ENCODE measurements at regions not wholly inside any gene's neighbourhood (a gene's known extent, or its start where the extent isn't known, plus 50 kb on each side); places are given as distances from the start of the nearest gene placed in this dataset.

DNA sequence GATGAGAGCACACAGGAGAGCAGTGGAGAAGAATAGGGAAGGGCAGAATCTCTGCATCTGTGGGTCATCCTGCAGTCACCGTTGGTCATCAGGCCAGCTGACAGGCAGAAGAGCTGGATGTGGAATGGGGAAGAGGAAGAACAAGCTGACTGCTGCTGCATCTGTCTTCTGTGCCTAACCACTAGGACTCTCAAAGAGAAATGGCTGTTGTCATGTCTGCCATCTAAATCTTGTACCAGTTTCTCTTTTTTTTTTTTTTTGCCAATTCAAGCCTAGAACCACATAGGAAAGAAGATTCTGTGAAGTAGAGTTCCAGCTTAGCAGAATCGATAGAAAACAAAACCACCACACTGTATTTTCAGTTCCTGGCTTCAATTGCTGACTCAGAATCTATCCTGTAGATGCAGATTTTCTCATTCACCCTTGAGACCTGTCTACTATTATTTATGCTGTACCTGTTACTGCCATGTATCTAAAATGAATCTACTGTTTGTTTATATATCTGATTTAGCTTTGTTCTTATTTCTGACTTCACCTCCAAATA is 421.9 kb upstream of the PRICKLE1 start:
- Histone ChIP-seq H3K27me3 (ENCODE audit: control insufficient read depth, insufficient read depth, low read length, poor library complexity, severe bottlenecking) (no peaks in the 10 kb centered on the region), H3K4me3 (ENCODE audit: insufficient read depth, low read depth, low read length) (no peak overlapping the region), H3K36me3 (ENCODE audit: control insufficient read depth, insufficient read depth, low read length) (no peaks in the 10 kb centered on the region), H3K27ac (ENCODE audit: insufficient read depth, low read depth, low read length, poor library complexity, severe bottlenecking) (no peak overlapping the region), H3K4me1 (ENCODE audit: control insufficient read depth, insufficient read depth, low read length) (no peaks in the 10 kb centered on the region), H3K9me3 (ENCODE audit: control insufficient read depth, low read length) (no peaks in the 10 kb centered on the region)
- WGBS, 2 experiments, result 49 to 70% methylated on average over 2 of the region's 2 CpGs

DNA sequence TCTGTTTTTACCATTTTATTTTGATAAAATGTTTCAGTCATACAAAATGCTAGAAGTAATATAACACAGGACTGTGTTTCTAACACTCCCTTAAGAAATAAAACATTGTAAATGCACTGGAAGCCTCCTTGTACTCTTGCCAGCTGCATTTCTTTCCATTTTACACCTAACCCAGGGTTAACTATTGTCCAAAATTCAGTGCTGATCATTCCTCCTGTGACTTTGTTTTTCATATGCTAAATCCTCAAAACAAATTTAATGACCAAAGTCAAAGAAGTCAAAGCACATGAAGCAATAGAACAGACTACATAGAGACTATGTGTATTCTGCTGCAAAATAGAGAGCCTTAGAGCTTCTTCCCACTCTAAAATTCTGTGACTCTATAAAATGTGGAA is 420.3 kb upstream of the PRICKLE1 start:
- Histone ChIP-seq H3K27me3 (ENCODE audit: control insufficient read depth, insufficient read depth, low read length, poor library complexity, severe bottlenecking) (no peaks in the 10 kb centered on the region), H3K4me3 (ENCODE audit: insufficient read depth, low read depth, low read length) (no peak overlapping the region), H3K27ac (ENCODE audit: insufficient read depth, low read depth, low read length, poor library complexity, severe bottlenecking) (no peak overlapping the region), H3K36me3 (ENCODE audit: control insufficient read depth, insufficient read depth, low read length) (no peaks in the 10 kb centered on the region), H3K4me1 (ENCODE audit: control insufficient read depth, insufficient read depth, low read length) (no peaks in the 10 kb centered on the region), H3K9me3 (ENCODE audit: control insufficient read depth, low read length) (no peaks in the 10 kb centered on the region)

DNA sequence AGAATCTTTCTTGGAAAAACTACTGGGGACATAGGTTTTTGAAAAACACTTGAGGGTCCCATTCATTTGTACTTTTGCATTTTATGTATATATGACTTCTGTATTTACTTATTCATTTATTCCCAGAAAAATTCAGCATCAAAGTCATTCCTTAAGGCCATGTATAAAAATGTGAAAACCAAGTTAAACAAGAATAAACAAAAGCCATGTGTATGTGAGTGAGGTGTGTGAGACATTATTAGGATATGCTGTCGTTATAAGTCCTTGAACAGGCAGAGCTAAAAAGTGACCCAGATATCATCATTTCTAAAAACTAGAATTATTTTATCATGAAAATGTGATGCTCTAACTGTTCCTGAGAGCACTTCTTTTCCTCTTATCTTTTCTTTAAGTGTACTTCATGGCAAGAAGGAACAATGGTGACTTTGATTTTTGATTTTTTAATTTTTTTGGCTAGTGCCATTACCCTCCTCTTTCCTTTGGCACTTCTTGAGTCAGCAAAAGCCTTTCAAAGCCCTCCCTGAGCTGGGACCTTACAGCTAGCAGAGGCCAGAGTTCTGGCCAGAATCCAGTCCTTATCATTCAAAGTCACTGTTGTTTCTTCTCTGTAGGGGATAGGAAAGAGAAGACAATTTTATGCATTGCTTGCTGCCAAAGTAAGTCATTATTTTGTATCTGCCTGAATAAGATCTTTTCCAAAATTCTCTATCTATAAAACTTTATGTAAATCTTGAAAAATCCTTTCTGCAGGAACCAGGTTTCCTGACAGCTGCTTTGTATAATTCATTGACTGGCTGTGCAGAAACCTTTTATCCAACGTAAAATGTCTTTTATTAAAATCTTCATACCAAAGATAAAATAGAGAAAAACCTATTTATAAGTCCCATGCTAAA is 419.7 kb upstream of the PRICKLE1 start:
- H3K27ac ChIP-seq (ENCODE audit: insufficient read depth, low read depth, low read length, poor library complexity, severe bottlenecking), result no peak overlapping the region
- H3K4me1 ChIP-seq (ENCODE audit: control insufficient read depth, insufficient read depth, low read length), result no peaks in the 10 kb centered on the region
- H3K27me3 ChIP-seq (ENCODE audit: control insufficient read depth, insufficient read depth, low read length, poor library complexity, severe bottlenecking), result no peaks in the 10 kb centered on the region
- WGBS, 2 experiments, result 73% methylated on average over 2 of the region's 2 CpGs; no CpG with 5 or more reads in 1 of the 2 experiments
- no peak overlapping the region for H3K4me3 ChIP-seq (ENCODE audit: insufficient read depth, low read depth, low read length)
- H3K9me3 ChIP-seq (ENCODE audit: control insufficient read depth, low read length), result no peaks in the 10 kb centered on the region
- H3K36me3 ChIP-seq (ENCODE audit: control insufficient read depth, insufficient read depth, low read length), result no peaks in the 10 kb centered on the region

DNA sequence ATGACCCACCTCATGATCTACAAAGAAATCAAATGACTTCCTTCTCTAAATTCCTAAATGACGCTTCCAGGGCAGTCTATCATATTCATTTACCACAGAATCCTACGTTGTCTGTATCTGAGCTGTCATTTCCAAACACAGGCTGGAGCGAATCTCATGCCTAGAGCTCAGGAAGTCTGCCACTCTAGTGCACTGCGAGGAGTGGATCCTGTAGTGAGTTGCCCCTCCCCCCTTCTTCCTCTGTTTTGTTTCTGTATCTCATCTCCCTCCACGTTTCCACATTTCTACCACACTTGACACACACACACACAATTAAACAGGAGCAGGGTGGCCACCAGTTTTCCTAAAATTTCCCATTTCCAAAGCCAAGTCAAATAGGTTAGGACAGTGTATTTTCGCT is 415.4 kb upstream of the PRICKLE1 start:
- Histone ChIP-seq H3K4me3 (ENCODE audit: insufficient read depth, low read depth, low read length) (no peak overlapping the region), H3K4me1 (ENCODE audit: control insufficient read depth, insufficient read depth, low read length) (no peaks in the 10 kb centered on the region), H3K9me3 (ENCODE audit: control insufficient read depth, low read length) (no peaks in the 10 kb centered on the region), H3K27ac (ENCODE audit: insufficient read depth, low read depth, low read length, poor library complexity, severe bottlenecking) (no peak overlapping the region), H3K27me3 (ENCODE audit: control insufficient read depth, insufficient read depth, low read length, poor library complexity, severe bottlenecking) (no peaks in the 10 kb centered on the region), H3K36me3 (ENCODE audit: control insufficient read depth, insufficient read depth, low read length) (no peaks in the 10 kb centered on the region)
- WGBS, 2 experiments, result 56 to 60% methylated on average over 6 of the region's 6 CpGs

DNA sequence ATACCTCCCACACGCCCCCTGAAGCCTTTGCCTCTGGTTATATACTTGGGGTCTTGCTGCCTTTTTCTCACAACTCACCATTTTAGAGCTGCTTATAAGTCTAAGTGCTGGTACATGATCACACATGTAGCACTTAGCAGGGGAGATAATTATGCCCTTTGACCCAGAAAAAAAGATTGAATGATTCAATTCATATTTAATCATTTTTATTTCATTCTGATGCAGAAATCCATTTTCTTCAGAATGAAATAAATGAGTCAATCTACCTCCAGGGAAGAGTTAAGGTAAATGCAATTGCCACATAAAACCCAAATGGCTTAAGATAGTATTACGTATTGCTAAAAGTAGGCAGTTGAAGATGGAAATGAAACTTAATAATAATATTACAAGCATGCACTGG is 414.6 kb upstream of the PRICKLE1 start:
- H3K4me3 ChIP-seq (ENCODE audit: insufficient read depth, low read depth, low read length), result no peak overlapping the region
- no peak overlapping the region for H3K27ac ChIP-seq (ENCODE audit: insufficient read depth, low read depth, low read length, poor library complexity, severe bottlenecking)
- H3K36me3 ChIP-seq (ENCODE audit: control insufficient read depth, insufficient read depth, low read length), result no peaks in the 10 kb centered on the region
- no peaks in the 10 kb centered on the region for H3K4me1 ChIP-seq (ENCODE audit: control insufficient read depth, insufficient read depth, low read length)
- no peaks in the 10 kb centered on the region for H3K27me3 ChIP-seq (ENCODE audit: control insufficient read depth, insufficient read depth, low read length, poor library complexity, severe bottlenecking)
- no peaks in the 10 kb centered on the region for H3K9me3 ChIP-seq (ENCODE audit: control insufficient read depth, low read length)
- 92 to 100% methylated on average over 1 of the region's 2 CpGs for WGBS, 2 experiments

DNA sequence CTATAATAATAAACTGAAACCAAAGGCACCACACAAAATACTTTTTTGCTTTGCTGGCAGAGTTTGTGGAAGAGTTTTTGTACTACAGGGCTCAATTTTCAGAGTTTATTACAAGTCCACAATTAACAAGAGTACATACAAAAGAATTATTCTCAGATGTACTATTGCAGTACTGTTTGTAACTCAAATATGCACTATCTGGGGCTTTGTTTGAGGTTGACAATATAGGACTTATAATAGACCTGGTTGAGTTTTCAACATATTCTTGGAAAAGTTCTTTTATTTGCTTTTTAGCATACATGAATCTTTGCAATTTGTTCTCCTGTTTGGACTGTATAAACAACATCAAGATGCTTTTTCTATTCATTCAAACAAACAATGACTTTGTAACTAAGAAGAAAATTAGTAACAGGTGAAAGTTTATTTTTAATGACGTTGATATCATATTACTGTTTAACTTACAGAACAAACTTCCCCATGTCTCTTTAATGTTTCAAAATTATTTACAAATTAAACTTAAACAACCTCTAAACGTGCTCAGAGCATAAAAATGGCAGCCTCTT is 407.4 kb upstream of the PRICKLE1 start:
- H3K36me3 ChIP-seq (ENCODE audit: control insufficient read depth, insufficient read depth, low read length), result no peaks in the 10 kb centered on the region
- WGBS, 2 experiments, result 91 to 100% methylated on average over 1 to 2 of the region's 2 CpGs
- no peaks in the 10 kb centered on the region for H3K27me3 ChIP-seq (ENCODE audit: control insufficient read depth, insufficient read depth, low read length, poor library complexity, severe bottlenecking)
- no peaks in the 10 kb centered on the region for H3K9me3 ChIP-seq (ENCODE audit: control insufficient read depth, low read length)
- no peaks in the 10 kb centered on the region for H3K4me1 ChIP-seq (ENCODE audit: control insufficient read depth, insufficient read depth, low read length)
- no peak overlapping the region for H3K27ac ChIP-seq (ENCODE audit: insufficient read depth, low read depth, low read length, poor library complexity, severe bottlenecking)
- no peak overlapping the region for H3K4me3 ChIP-seq (ENCODE audit: insufficient read depth, low read depth, low read length)

DNA sequence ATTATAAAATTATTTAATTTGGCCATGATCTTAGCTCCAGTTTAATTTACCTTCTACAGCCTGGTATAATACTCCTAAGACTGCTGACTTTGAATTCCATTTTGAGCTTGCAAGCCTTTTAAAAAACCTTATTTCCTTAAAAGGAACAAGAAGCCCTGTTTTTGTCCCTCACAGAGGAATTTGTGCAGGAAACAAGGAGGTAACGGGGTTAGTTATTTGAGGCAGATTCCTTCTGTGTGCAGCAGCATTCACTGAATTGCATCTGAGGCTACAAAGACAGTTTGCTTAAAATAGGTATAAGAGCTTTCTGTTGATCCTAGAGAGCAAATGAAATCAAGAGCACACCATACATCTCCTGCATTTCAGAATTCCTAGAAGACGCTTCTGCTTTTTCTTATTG is 403.3 kb upstream of the PRICKLE1 start:
- Histone ChIP-seq H3K4me3 (ENCODE audit: insufficient read depth, low read depth, low read length) (no peak overlapping the region), H3K9me3 (ENCODE audit: control insufficient read depth, low read length) (no peaks in the 10 kb centered on the region), H3K4me1 (ENCODE audit: control insufficient read depth, insufficient read depth, low read length) (no peaks in the 10 kb centered on the region), H3K27me3 (ENCODE audit: control insufficient read depth, insufficient read depth, low read length, poor library complexity, severe bottlenecking) (no peaks in the 10 kb centered on the region), H3K36me3 (ENCODE audit: control insufficient read depth, insufficient read depth, low read length) (no peaks in the 10 kb centered on the region), H3K27ac (ENCODE audit: insufficient read depth, low read depth, low read length, poor library complexity, severe bottlenecking) (no peak overlapping the region)
- 86 to 89% methylated on average over 2 of the region's 2 CpGs for WGBS, 2 experiments

DNA sequence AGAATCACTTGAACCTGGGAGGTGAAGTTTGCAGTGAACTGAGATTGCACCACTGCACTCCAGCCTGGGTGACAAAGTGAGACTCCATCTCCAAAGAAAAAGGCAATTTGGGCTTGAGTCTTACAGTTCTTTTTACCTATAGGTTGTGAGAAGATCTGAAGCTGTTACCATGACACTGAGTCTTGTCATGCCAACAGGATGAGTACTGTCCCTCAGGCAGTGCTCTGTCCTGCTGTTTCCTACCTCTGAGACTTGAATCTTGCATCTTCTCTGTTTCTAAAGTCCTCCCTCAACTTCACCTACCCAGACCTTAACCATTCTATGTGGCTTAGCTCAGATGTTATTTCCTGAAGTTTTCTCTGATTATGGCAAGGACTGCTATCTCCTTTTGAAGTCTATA is 400.8 kb upstream of the PRICKLE1 start:
- no peaks in the 10 kb centered on the region for H3K27me3 ChIP-seq (ENCODE audit: control insufficient read depth, insufficient read depth, low read length, poor library complexity, severe bottlenecking)

DNA sequence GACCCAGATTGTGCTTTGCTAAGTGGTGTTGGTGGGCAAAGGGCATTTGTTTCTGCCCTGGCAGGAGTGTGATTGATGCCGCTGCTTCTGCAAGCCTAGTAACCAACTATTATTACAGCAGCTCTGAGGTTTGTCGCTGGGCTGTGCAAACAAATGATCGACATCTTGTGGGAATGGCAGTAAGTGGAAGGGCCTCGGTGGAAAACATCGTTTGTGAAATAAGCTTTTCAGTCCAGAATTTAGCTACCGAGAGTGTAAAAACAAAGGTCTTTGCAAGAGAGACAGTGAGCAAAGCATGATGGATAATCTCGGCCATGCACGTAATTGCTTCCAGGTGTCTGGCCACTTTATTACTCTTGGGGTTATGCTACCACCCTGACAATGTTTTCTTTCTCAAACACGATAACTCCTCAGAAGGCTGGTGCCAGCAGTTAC is 397.7 kb upstream of the PRICKLE1 start:
- H3K9me3 ChIP-seq (ENCODE audit: control insufficient read depth, low read length), result no peaks in the 10 kb centered on the region
- H3K4me3 ChIP-seq (ENCODE audit: insufficient read depth, low read depth, low read length), result no peak overlapping the region
- no peaks in the 10 kb centered on the region for H3K27me3 ChIP-seq (ENCODE audit: control insufficient read depth, insufficient read depth, low read length, poor library complexity, severe bottlenecking)
- peaks cover 19% of the 10 kb centered on the region for H3K4me1 ChIP-seq (ENCODE audit: control insufficient read depth, insufficient read depth, low read length)
- no peaks in the 10 kb centered on the region for H3K36me3 ChIP-seq (ENCODE audit: control insufficient read depth, insufficient read depth, low read length)
- 85 to 87% methylated on average over 9 of the region's 9 CpGs for WGBS, 2 experiments
- H3K27ac ChIP-seq (ENCODE audit: insufficient read depth, low read depth, low read length, poor library complexity, severe bottlenecking), result no peak overlapping the region

More for the DNA sequence above, 400.8 kb upstream of the PRICKLE1 start:
- Histone ChIP-seq H3K4me3 (ENCODE audit: insufficient read depth, low read depth, low read length) (no peak overlapping the region), H3K27ac (ENCODE audit: insufficient read depth, low read depth, low read length, poor library complexity, severe bottlenecking) (no peak overlapping the region), H3K4me1 (ENCODE audit: control insufficient read depth, insufficient read depth, low read length) (peaks cover 12% of the 10 kb centered on the region), H3K36me3 (ENCODE audit: control insufficient read depth, insufficient read depth, low read length) (no peaks in the 10 kb centered on the region), H3K9me3 (ENCODE audit: control insufficient read depth, low read length) (no peaks in the 10 kb centered on the region)

DNA sequence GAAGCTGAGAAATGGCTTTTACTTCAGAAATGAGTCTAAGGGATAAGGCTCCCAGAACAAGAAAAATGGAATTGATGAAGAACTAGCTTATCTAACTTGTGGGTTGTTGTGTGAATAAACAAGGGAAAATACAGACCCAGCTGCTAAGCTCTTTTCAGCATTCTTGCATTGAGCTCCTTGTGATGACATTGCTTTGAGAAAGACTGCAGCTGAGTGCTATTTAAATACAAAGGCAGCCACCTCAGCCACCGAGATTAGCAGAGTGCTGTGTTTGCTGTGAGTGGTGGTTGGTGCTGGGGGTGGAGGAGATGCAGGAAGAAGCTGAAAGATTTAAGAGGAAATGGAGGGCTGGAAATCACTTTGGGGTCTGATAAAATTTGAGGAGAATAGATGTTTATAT is 396.0 kb upstream of the PRICKLE1 start:
- Histone ChIP-seq H3K4me3 (ENCODE audit: insufficient read depth, low read depth, low read length) (no peak overlapping the region), H3K9me3 (ENCODE audit: control insufficient read depth, low read length) (no peaks in the 10 kb centered on the region), H3K27me3 (ENCODE audit: control insufficient read depth, insufficient read depth, low read length, poor library complexity, severe bottlenecking) (no peaks in the 10 kb centered on the region), H3K27ac (ENCODE audit: insufficient read depth, low read depth, low read length, poor library complexity, severe bottlenecking) (no peak overlapping the region), H3K4me1 (ENCODE audit: control insufficient read depth, insufficient read depth, low read length) (peaks cover 26% of the 10 kb centered on the region), H3K36me3 (ENCODE audit: control insufficient read depth, insufficient read depth, low read length) (no peaks in the 10 kb centered on the region)
- whole genome bisulfite sequencing, 2 experiments, result 0 to 2% methylated on average over 1 of the region's 1 CpG
